ENCODE measurements at regions not wholly inside any gene's neighbourhood (a gene's known extent, or its start where the extent isn't known, plus 50 kb on each side); places are given as distances from the start of the nearest gene placed in this dataset.
"Not testable (repeated sequence)": the region's sequence is repeated elsewhere in the genome, so short reads cannot be mapped to it uniquely, and the experiment has no call there.

DNA sequence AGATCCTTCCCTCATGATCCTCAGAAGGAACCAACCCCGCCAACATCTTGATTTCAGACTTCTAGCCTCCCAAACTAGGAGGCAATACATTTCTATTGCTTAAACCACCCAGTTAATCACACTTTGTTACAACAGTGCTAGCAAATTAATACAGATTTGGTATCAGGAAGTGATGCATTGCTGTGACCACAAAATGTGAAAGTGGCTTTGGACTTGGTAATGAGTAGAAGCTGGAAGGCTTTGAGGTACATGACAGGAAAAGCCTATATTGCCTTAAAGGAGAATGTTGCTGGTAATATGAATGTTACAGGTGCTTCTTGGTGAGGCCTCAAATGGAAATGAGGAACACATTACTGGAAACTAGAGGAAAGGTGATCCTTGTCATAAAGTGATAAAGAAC is 260.3 kb downstream of the SATB2 start:
- 85 to 96% methylated on average over 1 of the region's 1 CpG for whole genome bisulfite sequencing, 2 donors
- TF ChIP-seq CTCF (IDR thresholded peaks at IDR 0.05), result no peak
- no peak for TF ChIP-seq POLR2A (IDR thresholded peaks at IDR 0.05)
- H3K4me3 ChIP-seq (ENCODE audit: low read depth, poor library complexity, severe bottlenecking), result no peak overlapping the region
- no peak for DNase-seq (ENCODE audit: low spot score in 2 of 2)
- intact Hi-C loops (cut with DNase I; ENCODE audit: low total_unique reads), result no loop called here

GRCh38 chr2:199196686-199197085 is 261.1 kb downstream of the SATB2 start:
- 87 to 91% methylated on average over 3 of the region's 3 CpGs for WGBS, 2 donors
- no peak for TF ChIP-seq CTCF (IDR thresholded peaks at IDR 0.05)
- no peak for TF ChIP-seq POLR2A (IDR thresholded peaks at IDR 0.05)
- no peak for DNase-seq (ENCODE audit: low spot score in 2 of 2)
- intact Hi-C loops (cut with DNase I; ENCODE audit: low total_unique reads), result no loop called here
- H3K4me3 ChIP-seq (ENCODE audit: low read depth, poor library complexity, severe bottlenecking), result no peak overlapping the region

DNA sequence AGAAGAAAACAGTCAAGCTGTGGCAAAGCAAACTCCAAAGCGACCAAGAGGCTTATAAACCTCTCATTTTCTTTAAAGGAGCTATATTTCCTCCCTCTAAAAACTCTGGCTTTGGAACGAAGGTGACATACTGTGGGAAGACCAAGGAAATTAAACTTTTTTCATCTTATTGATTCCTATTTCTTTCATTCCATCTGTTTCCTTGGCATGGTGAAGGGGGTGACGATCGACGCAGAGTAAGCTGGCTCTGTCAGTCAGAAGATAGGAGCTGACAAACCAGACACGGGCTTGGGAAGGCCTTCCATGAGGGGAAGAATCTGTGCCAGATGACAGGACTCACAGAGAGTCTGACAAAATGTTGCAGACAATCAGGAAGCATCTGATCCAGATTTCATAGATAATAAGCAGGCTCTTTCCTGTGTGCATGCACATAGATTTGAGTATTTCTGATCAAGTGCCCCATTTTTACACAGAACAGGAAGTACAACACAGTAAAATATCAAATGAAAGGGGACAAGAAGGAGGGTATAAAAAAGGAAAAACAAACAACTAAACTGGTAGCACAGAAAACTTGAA is 261.7 kb downstream of the SATB2 start:
- TF ChIP-seq POLR2A (IDR thresholded peaks at IDR 0.05), result no peak
- TF ChIP-seq CTCF (IDR thresholded peaks at IDR 0.05), result no peak
- intact Hi-C loops (cut with DNase I; ENCODE audit: low total_unique reads), result no loop called here
- DNase-seq (ENCODE audit: low spot score in 2 of 2), result no peak
- H3K4me3 ChIP-seq (ENCODE audit: low read depth, poor library complexity, severe bottlenecking), result no peak overlapping the region
- 72 to 76% methylated on average over 6 of the region's 6 CpGs for WGBS, 2 donors

DNA sequence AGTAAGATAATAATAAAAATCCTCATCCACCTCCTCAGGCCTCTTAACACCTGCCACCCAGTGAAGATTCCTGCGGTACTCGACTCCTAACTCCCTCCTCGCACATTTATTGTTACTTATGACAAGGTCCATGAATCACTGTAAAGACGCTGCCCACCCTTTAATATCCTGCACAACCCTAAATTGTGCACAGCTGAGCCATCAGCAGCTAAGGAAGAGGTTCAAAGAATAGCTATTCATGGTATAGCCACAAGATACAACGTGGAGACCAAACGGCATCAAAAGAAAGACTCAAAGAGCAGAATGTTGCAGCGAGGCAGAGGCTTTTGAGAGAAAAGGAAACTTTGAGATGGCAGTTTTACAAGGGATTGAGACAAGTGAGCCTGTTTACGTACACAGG is 266.3 kb downstream of the SATB2 start:
- H3K4me3 ChIP-seq (ENCODE audit: low read depth, poor library complexity, severe bottlenecking), result no peak overlapping the region
- intact Hi-C loops (cut with DNase I; ENCODE audit: low total_unique reads), result no loop called here
- WGBS, 2 donors, result 33 to 39% methylated on average over 8 of the region's 8 CpGs
- TF ChIP-seq CTCF (IDR thresholded peaks at IDR 0.05), result no peak
- TF ChIP-seq POLR2A (IDR thresholded peaks at IDR 0.05), result no peak
- DNase-seq (ENCODE audit: low spot score in 2 of 2), result no peak

- DNase-seq (ENCODE audit: low spot score in 2 of 2), result no peak
- intact Hi-C loops (cut with DNase I; ENCODE audit: low total_unique reads), result no loop called here
- 61 to 63% methylated on average over 2 of the region's 2 CpGs for WGBS, 2 donors
- no peak for TF ChIP-seq CTCF (IDR thresholded peaks at IDR 0.05)
- no peak for TF ChIP-seq POLR2A (IDR thresholded peaks at IDR 0.05)
- H3K4me3 ChIP-seq (ENCODE audit: low read depth, poor library complexity, severe bottlenecking), result no peak overlapping the region
Measured at GRCh38 chr2:199189229-199189628, 268.5 kb downstream of the SATB2 start.

GRCh38 chr2:199186301-199186751 is 271.4 kb downstream of the SATB2 start:
- no peak for DNase-seq (ENCODE audit: low spot score in 2 of 2)
- WGBS, 2 donors, result 54 to 57% methylated on average over 2 of the region's 2 CpGs
- no peak overlapping the region for H3K4me3 ChIP-seq (ENCODE audit: low read depth, poor library complexity, severe bottlenecking)
- intact Hi-C loops (cut with DNase I; ENCODE audit: low total_unique reads), result no loop called here
- TF ChIP-seq CTCF (IDR thresholded peaks at IDR 0.05), result no peak
- no peak for TF ChIP-seq POLR2A (IDR thresholded peaks at IDR 0.05)

- intact Hi-C loops (cut with DNase I; ENCODE audit: low total_unique reads); DNase-seq (ENCODE audit: low spot score in 2 of 2); H3K4me3 ChIP-seq (ENCODE audit: low read depth, poor library complexity, severe bottlenecking): not testable (repeated sequence)
- WGBS, 2 donors, result 77 to 80% methylated on average over 5 of the region's 5 CpGs
Measured at GRCh38 chr2:199185174-199185573, 272.6 kb downstream of the SATB2 start.
